Stimulated activated naive B cell treated with anti-CD40 and anti-IgM and Interleukin-4, amounts not matched to agents 10 μg/mL and 1 μg/mL and 100 μg/mL, for 72 hours (primary cell): ENCODE measurements at regions not wholly inside any gene's neighbourhood (a gene's known extent, or its start where the extent isn't known, plus 50 kb on each side); places are given as distances from the start of the nearest gene placed in this dataset.

ENCODE experiments used
- ATAC-seq, 2 donors: fragments of 150-1000 bp; cut with Tn5 transposase; replicated peaks; 2 replicates each; pipeline ENCODE4 v1.10.0; 2021; ENCODE audit warnings: moderate library complexity in 1 of 2
- DNase-seq: peaks from one replicate; pipeline ENCODE4 v3.0.0; 2021
- H3K27ac Mint-ChIP-seq: one replicate; pipeline ENCODE4 v1.8.0; 2022; ENCODE audit warnings: mild to moderate bottlenecking, mixed read lengths
- H3K27me3 Mint-ChIP-seq, 2 donors: one replicate each; pipeline ENCODE4 v1.8.0; 2022; ENCODE audit warnings: mixed read lengths in 2 of 2
- H3K36me3 Mint-ChIP-seq, 2 donors: one replicate each; pipeline ENCODE4 v1.8.0; 2022; ENCODE audit warnings: mixed read lengths in 2 of 2, mild to moderate bottlenecking in 1 of 2
- H3K4me1 Mint-ChIP-seq, 2 donors: one replicate each; pipeline ENCODE4 v1.8.0; 2022; ENCODE audit warnings: mixed read lengths in 2 of 2, mild to moderate bottlenecking in 1 of 2
- H3K4me3 Mint-ChIP-seq, 2 donors: one replicate each; pipeline ENCODE4 v1.8.0; 2022; ENCODE audit warnings: mild to moderate bottlenecking in 2 of 2, mixed read lengths in 2 of 2, moderate library complexity in 1 of 2
- H3K9me3 Mint-ChIP-seq, 2 donors: one replicate each; pipeline ENCODE4 v1.8.0; 2022; ENCODE audit warnings: mixed read lengths in 2 of 2, mild to moderate bottlenecking in 1 of 2

DNA sequence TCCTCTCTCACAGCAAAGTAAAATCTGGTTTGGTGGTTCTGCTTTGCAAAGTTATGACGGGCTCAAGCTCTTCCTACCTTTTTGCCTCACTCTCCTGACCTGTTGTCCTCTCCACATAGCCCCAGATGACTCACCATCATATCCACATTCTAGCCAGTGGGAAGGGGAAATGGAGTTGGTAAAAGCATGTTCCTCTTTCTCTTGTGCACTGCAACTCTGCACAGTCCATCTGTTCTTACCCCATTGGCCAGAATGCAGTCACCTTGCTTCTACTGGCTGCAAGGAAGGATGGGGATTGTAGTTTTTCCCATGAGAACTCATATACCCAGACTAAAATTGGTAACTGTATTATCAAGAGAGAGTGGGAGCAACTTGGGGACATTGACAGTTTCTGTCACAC is 50.4 kb upstream of the SMIM21 start:
- ATAC-seq (peak; percentile 54 to 68), DNase-seq (no peak)
- Mint-ChIP-seq H3K4me3 (no peak overlapping the region), H3K27ac (no peak overlapping the region), H3K27me3 (peaks cover 0 to 3% of the 10 kb centered on the region in 2 donors), H3K4me1 (no peaks in the 10 kb centered on the region), H3K9me3 (peaks cover 0 to 5% of the 10 kb centered on the region in 2 donors), H3K36me3 (no peaks in the 10 kb centered on the region)
